Urinary bladder (tissue), 3 donors: ENCODE measurements at regions not wholly inside any gene's neighbourhood (a gene's known extent, or its start where the extent isn't known, plus 50 kb on each side); places are given as distances from the start of the nearest gene placed in this dataset.

Experiments used
- DNase-seq: peaks from one replicate; pipeline ENCODE4 v3.0.0-alpha.2; 2015; ENCODE audit errors: extremely low spot score
- H3K27ac ChIP-seq: one replicate; pipeline ENCODE4 v1.5.1; 2013; ENCODE audit warnings: low read depth, mild to moderate bottlenecking, moderate library complexity
- H3K36me3 ChIP-seq: one replicate; pipeline ENCODE4 v1.6.1; 2013; ENCODE audit warnings: mild to moderate bottlenecking, moderate library complexity; ENCODE audit not compliant: insufficient read depth
- H3K4me1 ChIP-seq: one replicate; pipeline ENCODE4 v1.6.1; 2013; ENCODE audit warnings: mild to moderate bottlenecking, moderate library complexity; ENCODE audit not compliant: insufficient read depth
- H3K4me3 ChIP-seq: one replicate; pipeline ENCODE4 v1.5.1; 2013; ENCODE audit warnings: low read depth, low read length
- WGBS: extraction: QIAGEN DNeasy Blood & Tissue Kit; methylation state at CpG from one replicate; pipeline ENCODE4 v1.1.7; 2013; 5-methylcytosine and 5-hydroxymethylcytosine counted together
- donor health status: healthy with polysubstance abuse.
- donor health status: healthy.

- DNase-seq, result no peak
- Histone ChIP-seq H3K27ac (no peak overlapping the region), H3K4me3 (no peak overlapping the region), H3K36me3 (no peaks in the 10 kb centered on the region), H3K4me1 (no peaks in the 10 kb centered on the region)
- WGBS, result 77% methylated on average over 5 of the region's 5 CpGs
Observed at GRCh38 chr12:125267114-125267513, 201.9 kb downstream of the AACS start.

DNA sequence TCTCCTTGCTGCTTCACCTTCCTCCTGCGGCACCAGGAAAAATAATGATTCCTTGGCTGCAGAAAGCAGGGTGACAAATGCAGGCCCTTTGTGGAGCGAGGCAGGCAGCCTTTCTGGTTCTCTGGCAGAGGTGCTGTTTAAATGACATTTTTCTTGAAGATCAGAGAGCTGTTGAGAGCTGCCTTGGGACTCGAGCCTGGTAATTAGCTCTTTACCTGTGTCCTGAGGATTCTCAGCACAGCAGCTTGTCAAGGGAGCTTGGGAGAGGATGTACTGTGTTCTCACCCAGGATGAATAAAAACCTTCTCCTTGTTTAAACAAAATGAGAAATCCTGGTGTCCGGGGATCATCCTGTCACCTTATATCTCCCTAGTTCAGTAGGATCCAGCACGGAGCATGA lies 204.0 kb downstream of the AACS start:
- WGBS, result 42% methylated on average over 5 of the region's 5 CpGs
- H3K27ac ChIP-seq, result no peak overlapping the region
- H3K4me3 ChIP-seq, result no peak overlapping the region
- no peaks in the 10 kb centered on the region for H3K36me3 ChIP-seq
- H3K4me1 ChIP-seq, result no peaks in the 10 kb centered on the region
- no peak for DNase-seq

GRCh38 chr12:125271892-125272291 lies 206.7 kb downstream of the AACS start:
- Histone ChIP-seq H3K4me3 (no peak overlapping the region), H3K36me3 (no peaks in the 10 kb centered on the region), H3K27ac (no peak overlapping the region), H3K4me1 (no peaks in the 10 kb centered on the region)
- 16% methylated on average over 4 of the region's 4 CpGs for WGBS
- no peak for DNase-seq

GRCh38 chr12:125272383-125272933 lies 207.2 kb downstream of the AACS start:
- H3K36me3 ChIP-seq, result no peaks in the 10 kb centered on the region
- DNase-seq, result no peak
- 73% methylated on average over 14 of the region's 14 CpGs for WGBS
- no peak overlapping the region for H3K27ac ChIP-seq
- no peak overlapping the region for H3K4me3 ChIP-seq
- no peaks in the 10 kb centered on the region for H3K4me1 ChIP-seq

DNA sequence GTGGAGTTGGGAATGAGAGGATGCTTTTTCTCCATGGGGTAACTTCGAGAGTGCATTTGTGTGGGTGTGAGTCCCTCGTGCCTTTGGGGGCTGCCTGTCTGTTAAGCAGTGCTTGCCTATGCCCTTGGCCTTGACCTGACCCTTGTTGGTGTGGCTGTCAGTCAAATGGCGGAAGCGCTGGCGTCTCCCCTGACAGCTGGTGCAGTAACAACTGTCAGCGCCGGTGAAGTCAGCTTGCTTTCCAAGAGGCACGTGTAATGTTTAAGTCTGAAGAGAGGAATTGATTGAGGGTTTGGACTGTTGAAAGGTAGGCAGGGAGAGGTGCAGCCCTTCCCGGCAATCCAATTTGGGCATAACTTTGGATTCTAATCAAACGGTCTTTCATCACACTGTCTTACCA lies 211.3 kb downstream of the AACS start:
- H3K36me3 ChIP-seq, result no peaks in the 10 kb centered on the region
- H3K4me1 ChIP-seq, result no peaks in the 10 kb centered on the region
- WGBS, result 77% methylated on average over 10 of the region's 10 CpGs
- no peak for DNase-seq
- no peak overlapping the region for H3K27ac ChIP-seq
- no peak overlapping the region for H3K4me3 ChIP-seq

DNA sequence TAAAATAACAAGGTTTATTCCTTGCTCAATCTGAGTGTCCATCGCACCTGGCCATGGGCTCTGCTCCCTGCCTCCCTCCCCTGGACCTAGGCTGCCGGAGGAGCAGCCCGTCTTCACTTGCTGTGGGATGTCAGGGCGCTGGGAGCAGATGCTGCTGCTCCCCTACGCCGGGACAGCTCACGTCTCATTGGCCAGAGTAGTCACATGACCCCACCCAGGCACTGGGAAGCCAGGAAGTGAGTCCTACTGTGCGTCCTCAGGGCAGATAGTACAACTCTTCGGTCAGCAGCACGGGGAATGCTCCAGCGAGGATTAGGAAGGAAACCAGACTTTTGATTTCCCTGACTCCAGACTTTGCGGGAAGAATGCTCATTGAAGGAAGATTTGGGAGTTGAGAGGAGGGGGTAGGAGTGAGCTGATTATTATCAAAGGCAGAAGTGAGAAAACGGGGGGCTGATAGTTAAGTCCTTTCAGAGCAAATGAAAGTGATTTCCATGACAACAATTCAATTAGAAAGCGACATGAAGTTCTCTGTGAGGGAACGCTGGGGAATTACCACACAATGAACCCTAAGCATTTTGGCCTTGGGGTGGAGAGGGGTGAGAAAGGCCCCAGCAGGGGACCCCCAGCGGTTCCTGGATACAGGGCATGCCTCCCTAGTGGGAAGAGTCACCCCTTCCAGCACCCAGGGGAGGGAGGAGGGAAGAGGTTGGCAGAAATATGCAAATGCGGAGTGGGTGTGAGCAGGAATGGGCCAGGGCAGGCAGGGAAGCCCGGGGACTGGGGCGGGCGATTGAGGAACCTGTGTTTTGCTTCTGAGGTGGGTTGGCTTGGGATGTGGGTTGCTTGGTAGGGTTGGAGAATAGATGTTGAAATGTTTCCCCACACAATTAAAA lies 215.5 kb downstream of the AACS start:
- H3K27ac ChIP-seq, result no peak overlapping the region
- H3K4me3 ChIP-seq, result no peak overlapping the region
- WGBS, result 21% methylated on average over 20 of the region's 20 CpGs
- H3K4me1 ChIP-seq, result no peaks in the 10 kb centered on the region
- no peaks in the 10 kb centered on the region for H3K36me3 ChIP-seq
- no peak for DNase-seq

DNA sequence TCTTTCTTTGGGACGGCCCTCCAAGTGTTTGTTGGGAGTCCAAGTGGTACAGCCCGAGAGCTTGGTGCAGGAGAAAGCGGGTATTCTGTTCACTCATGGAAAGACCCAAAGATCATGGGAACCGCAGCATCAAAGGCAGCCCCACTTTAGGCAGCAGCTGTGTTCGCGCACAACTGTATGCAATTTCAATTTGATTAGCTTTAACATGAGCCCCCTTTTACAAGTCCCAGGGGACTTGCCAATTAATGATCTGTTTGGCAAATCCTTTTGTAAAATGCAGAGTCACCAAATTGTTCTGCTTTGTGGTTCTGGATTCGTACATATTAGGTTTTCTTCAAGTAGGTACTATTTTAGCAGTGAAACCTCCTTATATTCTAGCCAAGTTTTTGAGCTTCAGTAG lies 217.7 kb downstream of the AACS start:
- no peak overlapping the region for H3K27ac ChIP-seq
- 86% methylated on average over 7 of the region's 7 CpGs for WGBS

GRCh38 chr12:125283521-125283920 lies 218.3 kb downstream of the AACS start:
- H3K4me3 ChIP-seq, result no peak overlapping the region
- WGBS, result 65% methylated on average over 9 of the region's 9 CpGs
- DNase-seq, result no peak
- no peak overlapping the region for H3K27ac ChIP-seq
- no peaks in the 10 kb centered on the region for H3K4me1 ChIP-seq
- H3K36me3 ChIP-seq, result no peaks in the 10 kb centered on the region

More for the DNA sequence above, 217.7 kb downstream of the AACS start:
- DNase-seq, result no peak
- Histone ChIP-seq H3K4me3 (no peak overlapping the region), H3K4me1 (no peaks in the 10 kb centered on the region), H3K36me3 (no peaks in the 10 kb centered on the region)

DNA sequence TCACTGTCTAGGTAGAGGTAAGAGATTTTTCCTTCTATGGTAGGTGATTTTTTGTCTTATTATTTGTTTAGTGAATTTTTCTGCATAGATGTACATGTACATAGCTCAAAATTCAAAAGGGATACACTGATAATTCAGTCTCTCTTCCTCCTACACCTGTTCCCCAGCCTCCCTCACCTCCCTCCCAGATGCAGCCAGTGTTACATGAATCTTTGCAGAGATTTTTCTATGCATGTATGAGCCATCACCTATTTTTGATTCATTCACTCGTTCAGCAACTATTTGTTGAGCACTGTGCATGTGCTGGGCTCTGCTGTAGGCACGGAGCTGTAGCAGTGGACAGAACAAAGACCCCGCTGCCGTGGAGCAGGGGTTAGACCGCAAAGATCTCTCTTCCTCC lies 218.9 kb downstream of the AACS start:
- WGBS, result 87% methylated on average over 5 of the region's 5 CpGs
- no peak for DNase-seq
- Histone ChIP-seq H3K36me3 (no peaks in the 10 kb centered on the region), H3K4me3 (no peak overlapping the region), H3K4me1 (no peaks in the 10 kb centered on the region), H3K27ac (no peak overlapping the region)

DNA sequence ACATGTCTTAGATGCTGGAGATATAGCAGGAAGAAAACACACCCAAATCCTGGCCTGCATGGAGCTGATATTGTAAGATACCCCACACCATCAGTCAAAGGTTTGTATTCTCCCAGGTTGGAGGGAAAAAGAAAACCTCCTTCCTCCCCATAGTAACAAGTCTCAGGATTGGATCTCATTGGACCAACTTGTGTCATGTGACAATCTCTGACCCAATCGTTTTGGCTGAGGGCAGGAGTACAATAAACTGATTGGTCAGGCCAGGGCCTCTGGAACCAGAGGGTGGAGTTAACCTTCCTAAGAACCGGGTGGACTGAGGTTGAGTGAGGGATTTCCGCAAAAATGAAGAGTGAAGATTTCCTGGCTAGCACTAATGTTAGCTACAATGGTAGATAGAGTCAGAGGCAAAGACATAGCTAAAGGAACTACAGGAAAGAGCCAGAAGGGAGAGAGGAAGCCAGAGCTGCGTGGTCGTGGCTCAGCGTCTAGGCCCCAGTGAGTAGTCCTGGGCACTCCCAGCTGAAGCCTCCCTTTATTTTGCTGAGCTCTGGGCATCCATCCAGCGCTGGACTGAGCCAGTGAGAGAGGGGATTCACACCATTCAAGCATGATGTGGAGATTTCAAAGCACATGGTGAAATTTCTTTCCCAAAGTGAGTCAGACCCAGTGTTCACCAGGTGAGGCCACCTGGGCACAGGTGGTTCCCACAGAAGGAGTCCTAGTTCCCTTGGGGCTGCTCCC lies 219.9 kb downstream of the AACS start:
- Histone ChIP-seq H3K36me3 (no peaks in the 10 kb centered on the region), H3K4me1 (no peaks in the 10 kb centered on the region), H3K27ac (no peak overlapping the region), H3K4me3 (no peak overlapping the region)
- WGBS, result 81% methylated on average over 7 of the region's 7 CpGs
- DNase-seq, result no peak

GRCh38 chr12:125286005-125286727 lies 220.9 kb downstream of the AACS start:
- H3K4me1 ChIP-seq, result no peaks in the 10 kb centered on the region
- H3K36me3 ChIP-seq, result no peaks in the 10 kb centered on the region
- 91% methylated on average over 7 of the region's 7 CpGs for WGBS
- DNase-seq, result no peak
- no peak overlapping the region for H3K4me3 ChIP-seq
- H3K27ac ChIP-seq, result no peak overlapping the region

DNA sequence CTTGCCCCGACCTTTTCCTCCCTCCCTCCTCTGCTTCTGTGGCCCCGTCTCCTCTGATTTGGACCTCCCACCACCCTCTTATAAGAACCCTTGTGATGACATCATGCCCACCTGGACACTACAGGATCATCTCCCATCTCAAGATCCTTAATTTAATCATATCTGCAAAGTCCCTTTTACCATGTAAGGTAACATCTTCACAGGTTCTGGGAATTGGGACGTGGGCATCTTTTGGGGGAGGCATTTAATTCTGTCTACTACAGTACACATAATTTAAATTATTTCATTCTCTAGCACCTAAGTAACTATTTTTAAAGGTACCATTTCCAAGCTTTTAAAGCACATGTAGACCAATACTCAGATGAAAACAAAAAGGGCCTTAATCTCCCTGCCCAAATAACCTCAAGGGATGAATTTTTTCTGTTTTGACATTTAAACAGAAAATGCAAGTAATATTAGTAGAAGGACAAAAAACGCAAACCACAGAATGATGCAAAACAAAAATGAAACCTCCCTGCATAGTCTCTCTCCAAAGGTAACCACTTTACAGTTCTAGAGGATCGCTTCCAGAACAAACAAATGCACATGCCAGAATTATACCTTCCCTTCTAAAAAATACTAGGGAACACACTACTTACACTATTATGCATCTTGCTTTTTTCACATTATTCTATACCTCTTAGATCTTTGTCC lies 222.1 kb downstream of the AACS start:
- no peak overlapping the region for H3K4me3 ChIP-seq
- no peaks in the 10 kb centered on the region for H3K4me1 ChIP-seq
- H3K27ac ChIP-seq, result no peak overlapping the region
- DNase-seq, result no peak
- H3K36me3 ChIP-seq, result no peaks in the 10 kb centered on the region
- WGBS, result 81% methylated on average over 5 of the region's 5 CpGs
